Omental fat pad (tissue), 3 donors: ENCODE measurements at regions not wholly inside any gene's neighbourhood (a gene's known extent, or its start where the extent isn't known, plus 50 kb on each side); places are given as distances from the start of the nearest gene placed in this dataset.

ENCODE experiments used
- ATAC-seq: fragments of 150-250 bp; one replicate; pipeline ENCODE4 v1.9.1; 2016; ENCODE audit warnings: mild to moderate bottlenecking, moderate library complexity; ENCODE audit not compliant: low FRiP score
- DNase-seq: peaks from one replicate; pipeline ENCODE4 v3.0.0-alpha.2; 2019; ENCODE audit warnings: low spot score
- TF ChIP-seq, protein P1 (sequence below), 3 donors: fragments of 450-650 bp; IDR thresholded peaks; one replicate each; pipeline ENCODE4 v1.5.1; 2016 to 2017; ENCODE audit warnings: antibody characterized with exemption in 3 of 3, mild to moderate bottlenecking in 3 of 3, moderate library complexity in 2 of 3

DNA sequence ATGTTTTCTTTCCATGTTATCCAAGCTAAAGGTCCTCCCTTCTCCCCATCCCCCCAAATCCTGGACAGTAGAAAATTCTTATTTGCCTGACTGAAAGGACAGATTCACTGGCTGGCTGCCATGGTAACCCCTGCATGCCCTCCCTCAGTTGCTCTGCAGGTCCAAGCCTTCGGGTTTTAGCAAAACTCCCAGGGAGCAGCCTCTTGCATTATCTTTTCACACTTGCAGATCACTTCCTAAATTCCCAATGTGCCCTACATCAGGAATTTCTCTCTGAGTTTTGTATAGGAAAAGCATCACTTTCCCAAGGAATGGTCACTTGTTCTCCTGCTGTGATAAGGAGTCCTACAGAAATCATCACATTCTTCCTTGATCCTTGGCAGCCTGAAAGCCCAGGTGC, 75.0 kb upstream of the TENM4 start:
- DNase-seq = no peak
- ATAC-seq = no peak
- TF ChIP-seq, protein P1, sequence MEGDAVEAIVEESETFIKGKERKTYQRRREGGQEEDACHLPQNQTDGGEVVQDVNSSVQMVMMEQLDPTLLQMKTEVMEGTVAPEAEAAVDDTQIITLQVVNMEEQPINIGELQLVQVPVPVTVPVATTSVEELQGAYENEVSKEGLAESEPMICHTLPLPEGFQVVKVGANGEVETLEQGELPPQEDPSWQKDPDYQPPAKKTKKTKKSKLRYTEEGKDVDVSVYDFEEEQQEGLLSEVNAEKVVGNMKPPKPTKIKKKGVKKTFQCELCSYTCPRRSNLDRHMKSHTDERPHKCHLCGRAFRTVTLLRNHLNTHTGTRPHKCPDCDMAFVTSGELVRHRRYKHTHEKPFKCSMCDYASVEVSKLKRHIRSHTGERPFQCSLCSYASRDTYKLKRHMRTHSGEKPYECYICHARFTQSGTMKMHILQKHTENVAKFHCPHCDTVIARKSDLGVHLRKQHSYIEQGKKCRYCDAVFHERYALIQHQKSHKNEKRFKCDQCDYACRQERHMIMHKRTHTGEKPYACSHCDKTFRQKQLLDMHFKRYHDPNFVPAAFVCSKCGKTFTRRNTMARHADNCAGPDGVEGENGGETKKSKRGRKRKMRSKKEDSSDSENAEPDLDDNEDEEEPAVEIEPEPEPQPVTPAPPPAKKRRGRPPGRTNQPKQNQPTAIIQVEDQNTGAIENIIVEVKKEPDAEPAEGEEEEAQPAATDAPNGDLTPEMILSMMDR (IDR thresholded peaks at IDR 0.05) = no peak

- ATAC-seq (no peak), DNase-seq (no peak)
- TF ChIP-seq, protein P1 (IDR thresholded peaks at IDR 0.05) = no peak
Measured at GRCh38 chr11:79514695-79515094, 73.9 kb upstream of the TENM4 start.

DNA sequence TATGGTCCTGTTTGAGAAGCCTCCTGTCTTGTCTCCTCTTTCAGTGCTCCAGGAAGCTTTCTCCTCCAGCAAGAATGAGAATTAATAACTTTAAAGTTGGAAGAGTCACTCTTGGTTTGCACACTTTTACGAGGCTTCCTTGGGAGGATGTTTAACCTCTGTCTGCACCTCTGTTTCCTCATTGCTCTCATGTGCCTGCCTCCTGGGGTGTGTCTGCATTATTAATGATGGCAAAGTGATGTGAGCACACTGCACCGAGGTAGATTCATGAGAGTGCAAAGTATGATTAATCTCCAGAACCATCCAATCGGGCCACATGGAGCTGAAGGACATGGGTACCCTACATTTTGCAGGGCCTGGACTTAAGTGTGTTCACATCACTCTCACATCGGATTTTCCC, 73.5 kb upstream of the TENM4 start:
- TF ChIP-seq, protein P1 (IDR thresholded peaks at IDR 0.05) = no peak
- ATAC-seq (no peak), DNase-seq (no peak)

GRCh38 chr11:79512706-79513469, 72.1 kb upstream of the TENM4 start:
- no peak for ATAC-seq
- TF ChIP-seq, protein P1 (IDR thresholded peaks at IDR 0.05) = no peak
- DNase-seq = no peak

GRCh38 chr11:79510960-79511359, 70.1 kb upstream of the TENM4 start:
- TF ChIP-seq, protein P1 (IDR thresholded peaks at IDR 0.05) = no peak
- no peak for DNase-seq
- ATAC-seq = no peak

DNA sequence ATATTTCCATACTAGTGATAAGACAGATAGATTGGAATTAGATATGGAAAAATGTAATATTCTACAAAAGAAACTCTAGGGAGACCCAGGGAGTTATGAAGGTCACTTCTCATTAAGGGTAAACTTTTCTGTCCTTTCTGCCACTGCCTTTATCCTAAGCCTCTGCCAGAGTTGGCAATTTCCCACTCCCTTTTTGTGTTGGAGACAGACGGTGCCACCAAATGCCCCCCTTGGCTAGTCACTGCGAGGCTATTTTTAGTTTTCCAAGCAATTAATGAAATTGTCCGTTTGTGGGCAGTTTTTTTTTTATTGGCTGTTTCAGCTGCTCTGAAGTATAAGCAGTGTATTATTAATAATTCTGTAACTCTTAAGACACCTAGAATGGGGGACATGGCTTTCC, 67.6 kb upstream of the TENM4 start:
- no peak for ATAC-seq
- TF ChIP-seq, protein P1 (IDR thresholded peaks at IDR 0.05) = no peak
- no peak for DNase-seq

DNA sequence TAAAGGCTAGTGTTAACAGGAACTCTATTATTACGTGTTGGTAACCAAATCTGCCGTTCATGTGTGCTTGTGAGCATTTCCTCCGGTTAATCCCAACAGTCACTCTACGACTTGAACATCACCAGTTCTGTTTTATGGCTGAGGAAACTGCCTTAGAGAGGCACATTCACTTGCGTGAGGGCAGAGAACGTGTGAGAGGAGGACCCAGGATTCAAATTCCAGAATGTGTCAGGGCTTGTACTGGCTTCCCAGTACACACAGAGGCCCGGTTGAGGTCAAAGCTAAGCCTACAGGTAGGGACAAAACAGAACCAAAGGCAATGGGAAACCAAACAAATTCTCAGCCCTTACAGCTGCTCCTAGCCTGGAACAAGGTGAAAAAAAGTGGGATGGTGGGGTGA, 66.9 kb upstream of the TENM4 start:
- TF ChIP-seq, protein P1 (IDR thresholded peaks at IDR 0.05) = no peak
- DNase-seq = no peak
- ATAC-seq = no peak
